H1 (cell line): ENCODE measurements at regions not wholly inside any gene's neighbourhood (a gene's known extent, or its start where the extent isn't known, plus 50 kb on each side); places are given as distances from the start of the nearest gene placed in this dataset.

Source experiments
- CTCF ChIA-PET: fragments of 300-600 bp; sonication (Branson Sonifier 250); formaldehyde crosslinking; loops from one replicate; lab custom pipeline; 2021; ENCODE audit not compliant: partially characterized antibody; lab: Charles Lee
- POLR2A ChIA-PET: fragments of 300-600 bp; sonication (Branson Sonifier 250); formaldehyde crosslinking; loops from one replicate; lab custom pipeline; 2021; ENCODE audit warnings: inconsistent platforms; ENCODE audit not compliant: partially characterized antibody; lab: Charles Lee
- DNase-seq, 2 experiments: peaks; one replicate each; pipeline versions ENCODE4 v3.0.0 to v3.0.0-alpha.2; 2010 to 2022; ENCODE audit warnings: low spot score in 2 of 2, low read depth in 1 of 2, mixed read lengths in 1 of 2
- FAIRE-seq: peaks from 2 replicates; lab custom pipeline; 2011; peaks lifted over from hg19 to GRCh38; lab: Jason Lieb, UNC
- H2AFZ ChIP-seq: 2 replicates; pipeline ENCODE4 v1.8.1; 2012; ENCODE audit warnings: low read length, inconsistent platforms
- H2AK5ac ChIP-seq: 2 replicates; pipeline ENCODE4 v1.6.1; 2013; ENCODE audit warnings: low read depth, low read length
- H2BK120ac ChIP-seq: replicated peaks from 2 replicates; pipeline ENCODE3; 2013; ENCODE audit warnings: low read depth, low read length, inconsistent platforms
- H2BK12ac ChIP-seq: 2 replicates; pipeline ENCODE4 v1.6.1; 2013; ENCODE audit warnings: low read depth, low read length
- H2BK15ac ChIP-seq: 2 replicates; pipeline ENCODE4 v1.6.1; 2013; ENCODE audit warnings: low read length
- H2BK20ac ChIP-seq: 2 replicates; pipeline ENCODE4 v1.6.1; 2013; ENCODE audit warnings: low read length
- H2BK5ac ChIP-seq: 2 replicates; pipeline ENCODE4 v1.6.1; 2013; ENCODE audit warnings: low read depth, low read length
- H3K14ac ChIP-seq: 2 replicates; pipeline ENCODE4 v1.6.1; 2013; ENCODE audit warnings: inconsistent platforms; ENCODE audit not compliant: insufficient read length
- H3K18ac ChIP-seq: 2 replicates; pipeline ENCODE4 v1.6.1; 2013; ENCODE audit warnings: low read length; ENCODE audit errors: extremely low read depth
- H3K23ac ChIP-seq: 2 replicates; pipeline ENCODE4 v1.6.1; 2013; ENCODE audit warnings: inconsistent platforms; ENCODE audit not compliant: insufficient read length
- H3K23me2 ChIP-seq: 2 replicates; pipeline ENCODE4 v1.6.1; 2013; ENCODE audit warnings: low read depth, low read length
- H3K27ac ChIP-seq: 2 replicates; pipeline ENCODE4 v1.6.1; 2011; ENCODE audit warnings: low read depth, low read length, inconsistent platforms
- H3K27me3 ChIP-seq, 4 experiments: replicated peaks in 1 of 4; 1 replicate in 1 of 4; 2 replicates in 3 of 4; pipeline versions ENCODE4 v1.6.1 to v1.8.1; 2011 to 2013; ENCODE audit warnings: low read length in 3 of 4, mild to moderate bottlenecking in 3 of 4, inconsistent platforms in 2 of 4, mixed read lengths in 2 of 4, moderate library complexity in 1 of 4; ENCODE audit not compliant: control insufficient read depth in 3 of 4, insufficient read depth in 3 of 4; ENCODE audit errors: extremely low read depth in 1 of 4
- H3K36me3 ChIP-seq, 4 experiments: 2 replicates each; pipeline versions ENCODE4 v1.6.1 to v1.8.1; 2011 to 2013; ENCODE audit warnings: mild to moderate bottlenecking in 4 of 4, low read length in 3 of 4, moderate library complexity in 2 of 4, control low read depth in 1 of 4, inconsistent platforms in 1 of 4; ENCODE audit not compliant: insufficient read depth in 4 of 4, control insufficient read depth in 2 of 4
- H3K4ac ChIP-seq: replicated peaks from 2 replicates; pipeline ENCODE3; 2013; ENCODE audit warnings: low read length, low read depth, mixed read lengths, inconsistent platforms; ENCODE audit not compliant: insufficient read length
- H3K4me1 ChIP-seq, 4 experiments: replicated peaks in 1 of 4; 1 replicate in 1 of 4; 2 replicates in 3 of 4; pipeline versions ENCODE4 v1.6.1 to v1.8.1; 2011 to 2013; ENCODE audit warnings: low read length in 3 of 4, inconsistent platforms in 2 of 4, mixed read lengths in 1 of 4; ENCODE audit not compliant: insufficient read depth in 4 of 4, control insufficient read depth in 3 of 4
- H3K4me2 ChIP-seq, 2 experiments: 2 replicates each; pipeline versions ENCODE4 v1.6.1 to v1.8.1; 2011 to 2013; ENCODE audit warnings: low read depth in 2 of 2, low read length in 2 of 2, control low read depth in 1 of 2, inconsistent platforms in 1 of 2, mild to moderate bottlenecking in 1 of 2; ENCODE audit not compliant: insufficient read depth in 1 of 2
- H3K4me3 ChIP-seq, 4 experiments: fragments of 200-600, 300-600 bp in 1 of 4; sonication (generic), shearing (Covaris generic), sonication (Bioruptor Twin) in 1 of 4; 2 replicates each; pipeline versions ENCODE4 v1.5.1 to v1.8.1; 2011 to 2016; ENCODE audit warnings: low read length in 4 of 4, low read depth in 3 of 4, control low read depth in 2 of 4, inconsistent platforms in 2 of 4, mild to moderate bottlenecking in 2 of 4, mixed read lengths in 1 of 4, moderate library complexity in 1 of 4; ENCODE audit not compliant: insufficient read depth in 2 of 4; ENCODE audit errors: extremely low read depth in 1 of 4
- H3K56ac ChIP-seq: replicated peaks from 2 replicates; pipeline ENCODE3; 2013; ENCODE audit warnings: low read depth, mild to moderate bottlenecking, mixed read lengths, low read length, inconsistent platforms; ENCODE audit not compliant: insufficient read length
- H3K79me1 ChIP-seq: 2 replicates; pipeline ENCODE4 v1.6.1; 2013; ENCODE audit warnings: low read depth, low read length, control low read depth
- H3K79me2 ChIP-seq, 2 experiments: 2 replicates each; pipeline versions ENCODE4 v1.6.1 to v1.8.1; 2012 to 2013; ENCODE audit warnings: low read length in 2 of 2, mild to moderate bottlenecking in 2 of 2, inconsistent platforms in 1 of 2; ENCODE audit not compliant: insufficient read depth in 2 of 2, control insufficient read depth in 1 of 2
- H3K9ac ChIP-seq, 4 experiments: replicated peaks in 1 of 4; 1 replicate in 1 of 4; 2 replicates in 3 of 4; pipeline versions ENCODE4 v1.6.1 to v1.8.1; 2011 to 2013; ENCODE audit warnings: low read depth in 3 of 4, low read length in 3 of 4, control low read depth in 2 of 4, mild to moderate bottlenecking in 2 of 4, moderate library complexity in 2 of 4, inconsistent platforms in 1 of 4; ENCODE audit errors: extremely low read depth in 1 of 4
- H3K9me3 ChIP-seq, 2 experiments: 2 replicates each; pipeline versions ENCODE4 v1.6.1 to v1.8.1; 2012 to 2013; ENCODE audit warnings: mild to moderate bottlenecking in 2 of 2, moderate library complexity in 2 of 2, control low read depth in 1 of 2, inconsistent platforms in 1 of 2, low read depth in 1 of 2, low read length in 1 of 2, mixed read lengths in 1 of 2; ENCODE audit not compliant: insufficient read depth in 2 of 2
- H4K20me1 ChIP-seq, 2 experiments: replicated peaks in 1 of 2; 2 replicates each; pipeline versions ENCODE3 to v1.8.1; 2011 to 2013; ENCODE audit warnings: inconsistent platforms in 2 of 2, low read length in 2 of 2, mild to moderate bottlenecking in 1 of 2; ENCODE audit not compliant: insufficient read depth in 2 of 2, control insufficient read depth in 1 of 2
- H4K5ac ChIP-seq: 2 replicates; pipeline ENCODE4 v1.6.1; 2013; ENCODE audit warnings: low read length, low read depth, mixed read lengths, inconsistent platforms; ENCODE audit not compliant: insufficient read length
- H4K8ac ChIP-seq: 2 replicates; pipeline ENCODE4 v1.8.0; 2013; ENCODE audit warnings: mild to moderate bottlenecking, moderate library complexity, low read length, inconsistent platforms; ENCODE audit not compliant: insufficient read depth; ENCODE audit errors: extremely low read depth
- H4K91ac ChIP-seq: replicated peaks from 2 replicates; pipeline ENCODE3; 2013; ENCODE audit warnings: low read length, mixed read lengths, inconsistent platforms; ENCODE audit not compliant: insufficient read length
- CHD2 ChIP-seq: IDR thresholded peaks from 2 replicates; pipeline ENCODE4 v1.6.1; 2012; ENCODE audit warnings: low read length, improper control_type of control experiment
- PHF8 ChIP-seq: fragments of 200-600 bp; sonication (generic); conservative IDR thresholded peaks from 2 replicates; pipeline ENCODE4 v1.7.1; 2012; ENCODE audit warnings: low read depth, mild to moderate bottlenecking, inconsistent platforms, low read length, moderate library complexity
- SP2 ChIP-seq: IDR thresholded peaks from 2 replicates; pipeline ENCODE4 v1.6.1; 2012; ENCODE audit warnings: mild to moderate bottlenecking, low read length, inconsistent platforms
- USF2 ChIP-seq: IDR thresholded peaks from 2 replicates; pipeline ENCODE4 v1.6.1; 2011; ENCODE audit warnings: low read length, improper control_type of control experiment
- WGBS, 2 experiments: shearing (Covaris generic) in 1 of 2; methylation state at CpG; one replicate each; pipeline versions ENCODE4 v1.1.6 to v1.1.7; 2013 to 2015; ENCODE audit warnings: low lambda C conversion rate in 2 of 2, mixed read lengths in 2 of 2, inconsistent platforms in 1 of 2, low coverage in 1 of 2, missing lambda C conversion rate in 1 of 2; ENCODE audit not compliant: insufficient replicate concordance in 2 of 2, insufficient coverage in 1 of 2, insufficient read length in 1 of 2; ENCODE audit errors: extremely low coverage in 1 of 2, missing lambda C conversion rate in 1 of 2; 5-methylcytosine and 5-hydroxymethylcytosine counted together

- Histone ChIP-seq H3K9me3 (no peaks in the 10 kb centered on the region), H3K9ac (no peak overlapping the region), H3K4me3 (no peak overlapping the region), H2BK15ac (no peak overlapping the region), H3K23ac (no peak overlapping the region), H2AFZ (no peak overlapping the region), H4K91ac (no peak overlapping the region), H3K79me1 (no peaks in the 10 kb centered on the region), H4K20me1 (no peaks in the 10 kb centered on the region), H3K4me1 (no peaks in the 10 kb centered on the region), H3K36me3 (no peaks in the 10 kb centered on the region), H3K27me3 (no peaks in the 10 kb centered on the region), H4K5ac (no peak overlapping the region), H4K8ac (no peak overlapping the region), H3K23me2 (no peaks in the 10 kb centered on the region), H2BK12ac (no peak overlapping the region), H3K56ac (no peak overlapping the region), H2AK5ac (no peak overlapping the region), H2BK20ac (no peak overlapping the region), H3K27ac (no peak overlapping the region), H3K14ac (no peak overlapping the region), H3K4me2 (no peak overlapping the region), H3K4ac (no peak overlapping the region), H3K79me2 (no peaks in the 10 kb centered on the region), H2BK5ac (no peak overlapping the region), H3K18ac (no peak overlapping the region), H2BK120ac (no peak overlapping the region)
- WGBS, 2 experiments = 91% methylated on average over 3 of the region's 3 CpGs; no CpG with 5 or more reads in 1 of the 2 experiments
- DNase-seq (no peak), FAIRE-seq (no peak)
- TF ChIP-seq PHF8 (no peak), CHD2 (no peak), USF2 (no peak), SP2 (no peak)
- ChIA-PET CTCF (interaction anchor here (1.0 to 2.4 kb wide), 3 partner anchors 13 to 947 kb away, joined by 3 to 9 read pairs (median 3); no protein-coding TSS in a partner anchor), POLR2A (no interaction called here)
These were observed 1240.7 kb downstream of the BRINP3 start for GRCh38 chr1:189237008-189237407.
